HAP-1 (cell line): ENCODE measurements at regions not wholly inside any gene's neighbourhood (a gene's known extent, or its start where the extent isn't known, plus 50 kb on each side); places are given as distances from the start of the nearest gene placed in this dataset.
"Not testable (repeated sequence)": the region's sequence is repeated elsewhere in the genome, so short reads cannot be mapped to it uniquely, and the experiment has no call there.

Experiments used
- DNase-seq, 2 experiments: peaks; one replicate each; pipeline ENCODE4 v3.0.0-alpha.2; 2016 to 2020; ENCODE audit warnings: low spot score in 2 of 2
- H3K27me3 ChIP-seq: fragments of 250-450 bp; sonication (Bioruptor Pico); 2 replicates; pipeline ENCODE4 v1.5.1; 2020; ENCODE audit warnings: low read depth, mild to moderate bottlenecking, moderate library complexity
- H3K36me3 ChIP-seq: fragments of 250-450 bp; sonication (Bioruptor Pico); replicated peaks from 2 replicates; pipeline ENCODE4 v1.5.1; 2020; ENCODE audit warnings: mild to moderate bottlenecking
- H3K4me1 ChIP-seq: fragments of 250-450 bp; sonication (Bioruptor Pico); 2 replicates; pipeline ENCODE4 v1.5.1; 2020; ENCODE audit warnings: mild to moderate bottlenecking
- H3K4me3 ChIP-seq: fragments of 250-450 bp; sonication (Bioruptor Pico); 2 replicates; pipeline ENCODE4 v1.5.1; 2020; ENCODE audit warnings: mild to moderate bottlenecking, moderate library complexity
- H3K9me3 ChIP-seq: fragments of 250-450 bp; sonication (Bioruptor Pico); 2 replicates; pipeline ENCODE4 v1.5.1; 2020; ENCODE audit warnings: mild to moderate bottlenecking, moderate library complexity
- in situ Hi-C: fragments of 300-500 bp; cut with MboI; formaldehyde crosslinking; loops from 3 replicates; pipeline ENCODE4 v1.14.3; 2020; ENCODE audit warnings: low sequenced_read_pairs, inconsistent platforms, mixed read lengths

- H3K4me1 ChIP-seq, in situ Hi-C loops, H3K36me3 ChIP-seq, H3K9me3 ChIP-seq, H3K4me3 ChIP-seq, DNase-seq, H3K27me3 ChIP-seq: not testable (repeated sequence)
Measured at GRCh38 chr3:65252914-65253313, 565.1 kb upstream of the ADAMTS9 start.

DNA sequence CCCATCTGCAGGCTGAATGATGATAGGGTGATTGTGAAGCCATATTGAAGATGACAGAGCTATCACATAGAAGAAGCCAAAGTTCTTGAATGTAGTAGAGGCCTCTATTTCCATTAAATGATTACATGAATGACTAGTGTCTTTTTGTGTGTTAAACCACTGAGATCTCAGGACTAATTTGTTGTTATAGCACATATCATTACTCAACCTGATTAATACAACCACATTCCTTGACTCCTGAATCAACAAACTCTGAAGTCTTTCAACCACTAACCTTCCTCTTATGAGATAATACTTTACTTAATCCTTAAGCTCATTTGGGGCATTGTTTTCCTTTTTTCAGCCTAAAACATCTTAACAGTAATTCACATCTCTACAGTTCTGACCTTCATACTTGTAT lies 564.5 kb upstream of the ADAMTS9 start:
- Histone ChIP-seq H3K4me3 (no peak overlapping the region), H3K9me3 (no peaks in the 10 kb centered on the region), H3K4me1 (no peaks in the 10 kb centered on the region), H3K27me3 (no peaks in the 10 kb centered on the region; the same call in 1 of the 2 replicates), H3K36me3 (no peaks in the 10 kb centered on the region)
- no peak for DNase-seq
- in situ Hi-C loops = no loop called here

DNA sequence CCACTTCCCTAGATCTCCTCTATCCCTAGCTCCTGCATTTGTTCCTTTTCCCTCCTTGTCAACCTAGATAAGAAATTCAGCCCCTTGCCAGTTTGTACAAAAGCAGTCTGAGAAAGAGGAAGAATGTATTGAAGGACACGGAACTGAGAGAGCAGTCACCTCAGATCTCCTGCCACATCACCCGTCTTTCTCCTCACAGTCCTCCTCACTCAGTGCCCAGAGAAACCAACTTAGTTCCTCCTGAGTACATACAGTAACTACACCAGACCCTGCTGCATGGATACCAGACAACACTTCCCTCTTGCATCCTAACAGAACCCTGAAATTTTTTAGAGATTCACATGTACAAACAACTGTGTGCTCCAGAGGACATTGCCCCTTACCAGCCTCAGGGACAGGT lies 563.6 kb upstream of the ADAMTS9 start:
- no peaks in the 10 kb centered on the region for H3K4me1 ChIP-seq
- H3K36me3 ChIP-seq = no peaks in the 10 kb centered on the region
- no peak overlapping the region for H3K4me3 ChIP-seq
- no peak for DNase-seq
- in situ Hi-C loops = no loop called here
- H3K27me3 ChIP-seq = no peaks in the 10 kb centered on the region; the same call in 1 of the 2 replicates
- H3K9me3 ChIP-seq = no peaks in the 10 kb centered on the region

- Histone ChIP-seq H3K4me1 (no peaks in the 10 kb centered on the region), H3K27me3 (no peaks in the 10 kb centered on the region; the same call in 1 of the 2 replicates), H3K9me3 (no peaks in the 10 kb centered on the region), H3K36me3 (no peaks in the 10 kb centered on the region), H3K4me3 (no peak overlapping the region)
- in situ Hi-C loops = loop anchor here (5.0 kb wide), 1 partner anchor 714 kb away; no protein-coding TSS in a partner anchor
- DNase-seq = no peak
Measured at GRCh38 chr3:65246561-65246960, 558.8 kb upstream of the ADAMTS9 start.

DNA sequence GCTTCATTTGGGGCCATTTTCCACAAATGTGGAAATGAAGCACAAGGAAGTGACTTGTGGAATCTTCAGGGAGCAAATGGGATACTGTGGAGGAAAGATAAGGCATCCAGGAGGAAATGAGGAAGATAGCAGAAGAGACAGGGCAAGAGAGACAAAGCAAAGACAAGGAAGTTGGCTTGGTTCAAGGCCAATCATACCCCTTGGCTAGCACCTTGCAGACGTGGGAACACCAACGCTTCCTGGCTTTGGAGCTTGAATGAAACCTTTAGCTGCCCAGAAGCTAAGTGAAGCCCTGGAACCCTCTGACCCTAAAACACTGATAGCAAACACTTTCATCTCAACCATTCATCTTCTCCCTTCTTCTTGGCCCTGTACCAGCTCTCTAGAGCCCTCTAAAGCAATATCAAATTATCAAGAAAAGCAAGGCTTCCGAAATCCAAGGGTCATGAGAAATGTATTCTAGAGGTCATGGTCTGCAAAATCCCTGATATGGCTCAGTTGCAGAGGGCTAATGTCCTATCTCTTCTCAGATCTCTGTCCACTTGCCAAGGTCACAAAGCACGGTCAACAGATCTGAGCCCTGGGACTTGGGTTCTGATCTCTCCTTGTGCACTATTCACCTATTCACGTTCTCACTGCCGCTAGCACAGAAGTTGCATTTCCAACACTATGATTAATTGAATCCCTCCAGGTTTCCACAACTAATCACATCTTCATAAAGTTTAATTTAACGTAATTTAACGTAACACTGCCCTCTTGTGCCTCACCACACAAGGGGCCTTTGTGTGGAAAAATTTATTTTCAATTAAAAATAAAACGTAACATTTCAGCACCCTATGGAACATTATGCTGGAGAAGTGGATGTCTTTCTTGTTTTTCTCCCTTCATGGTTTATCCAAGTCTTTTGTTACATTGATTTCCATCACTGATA lies 557.6 kb upstream of the ADAMTS9 start:
- no peak for DNase-seq
- H3K9me3 ChIP-seq = no peaks in the 10 kb centered on the region
- no peaks in the 10 kb centered on the region for H3K4me1 ChIP-seq
- no peaks in the 10 kb centered on the region; the same call in 1 of the 2 replicates for H3K27me3 ChIP-seq
- in situ Hi-C loops = loop anchor here (5.0 kb wide), 1 partner anchor 713 kb away; no protein-coding TSS in a partner anchor
- H3K4me3 ChIP-seq = no peak overlapping the region
- no peaks in the 10 kb centered on the region for H3K36me3 ChIP-seq

GRCh38 chr3:65240366-65240765 lies 552.6 kb upstream of the ADAMTS9 start:
- no peaks in the 10 kb centered on the region for H3K36me3 ChIP-seq
- no peak overlapping the region for H3K4me3 ChIP-seq
- no peaks in the 10 kb centered on the region for H3K9me3 ChIP-seq
- in situ Hi-C loops = no loop called here
- no peak for DNase-seq
- H3K27me3 ChIP-seq = no peaks in the 10 kb centered on the region
- no peaks in the 10 kb centered on the region for H3K4me1 ChIP-seq

GRCh38 chr3:65238652-65239051 lies 550.9 kb upstream of the ADAMTS9 start:
- Histone ChIP-seq H3K4me3 (no peak overlapping the region), H3K4me1 (no peaks in the 10 kb centered on the region), H3K27me3 (no peaks in the 10 kb centered on the region), H3K9me3 (no peaks in the 10 kb centered on the region), H3K36me3 (no peaks in the 10 kb centered on the region)
- DNase-seq = no peak
- in situ Hi-C loops = no loop called here

- Histone ChIP-seq H3K4me1 (no peaks in the 10 kb centered on the region), H3K4me3 (no peak overlapping the region), H3K27me3 (no peaks in the 10 kb centered on the region), H3K9me3 (no peaks in the 10 kb centered on the region), H3K36me3 (no peaks in the 10 kb centered on the region)
- DNase-seq = no peak
- in situ Hi-C loops = no loop called here
Measured at GRCh38 chr3:65234499-65234898, 546.7 kb upstream of the ADAMTS9 start.

DNA sequence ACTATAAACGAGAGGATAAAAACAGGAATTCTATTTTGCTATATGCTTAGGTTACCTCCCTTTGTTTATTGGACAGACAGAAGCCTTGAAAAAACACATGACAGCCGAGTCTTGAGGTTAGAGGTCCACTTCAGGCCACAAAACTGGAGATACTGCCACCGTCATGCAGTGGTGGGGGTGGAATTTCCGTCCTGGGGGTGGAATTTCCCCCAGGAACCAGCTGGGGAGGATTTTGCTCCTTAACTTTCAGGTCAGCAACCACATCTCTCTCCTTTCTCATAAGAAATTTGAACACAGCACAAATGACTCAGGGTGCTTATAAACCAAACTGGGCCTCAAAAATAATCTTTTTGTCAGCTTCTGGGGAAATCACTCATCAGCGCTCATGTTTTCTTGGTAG lies 545.8 kb upstream of the ADAMTS9 start:
- H3K4me1 ChIP-seq = no peaks in the 10 kb centered on the region
- no peaks in the 10 kb centered on the region for H3K36me3 ChIP-seq
- H3K4me3 ChIP-seq = no peak overlapping the region
- DNase-seq = no peak
- H3K9me3 ChIP-seq = no peaks in the 10 kb centered on the region
- in situ Hi-C loops = no loop called here
- H3K27me3 ChIP-seq = no peaks in the 10 kb centered on the region

DNA sequence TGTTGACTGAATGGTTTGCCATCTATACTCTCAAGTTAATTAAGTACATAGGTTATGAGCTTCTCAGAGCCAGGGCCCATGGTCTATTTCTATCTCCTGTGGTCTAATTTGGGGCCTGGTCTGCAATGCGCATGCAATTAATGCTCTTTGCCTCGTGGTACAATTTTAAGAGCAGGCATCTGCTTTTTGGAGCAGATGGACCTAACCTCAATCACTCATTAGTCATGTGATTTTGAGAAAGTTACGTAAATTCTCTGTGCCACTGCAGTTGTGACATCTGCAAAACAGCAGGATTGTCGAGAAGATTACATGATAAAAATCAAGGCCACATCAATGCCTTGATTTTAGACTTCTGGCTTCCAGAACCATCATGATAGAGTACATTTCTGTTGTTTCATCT lies 543.7 kb upstream of the ADAMTS9 start:
- in situ Hi-C loops = no loop called here
- no peak for DNase-seq
- H3K9me3 ChIP-seq = no peaks in the 10 kb centered on the region
- H3K27me3 ChIP-seq = no peaks in the 10 kb centered on the region
- H3K4me3 ChIP-seq = no peak overlapping the region
- no peaks in the 10 kb centered on the region for H3K36me3 ChIP-seq
- H3K4me1 ChIP-seq = no peaks in the 10 kb centered on the region

DNA sequence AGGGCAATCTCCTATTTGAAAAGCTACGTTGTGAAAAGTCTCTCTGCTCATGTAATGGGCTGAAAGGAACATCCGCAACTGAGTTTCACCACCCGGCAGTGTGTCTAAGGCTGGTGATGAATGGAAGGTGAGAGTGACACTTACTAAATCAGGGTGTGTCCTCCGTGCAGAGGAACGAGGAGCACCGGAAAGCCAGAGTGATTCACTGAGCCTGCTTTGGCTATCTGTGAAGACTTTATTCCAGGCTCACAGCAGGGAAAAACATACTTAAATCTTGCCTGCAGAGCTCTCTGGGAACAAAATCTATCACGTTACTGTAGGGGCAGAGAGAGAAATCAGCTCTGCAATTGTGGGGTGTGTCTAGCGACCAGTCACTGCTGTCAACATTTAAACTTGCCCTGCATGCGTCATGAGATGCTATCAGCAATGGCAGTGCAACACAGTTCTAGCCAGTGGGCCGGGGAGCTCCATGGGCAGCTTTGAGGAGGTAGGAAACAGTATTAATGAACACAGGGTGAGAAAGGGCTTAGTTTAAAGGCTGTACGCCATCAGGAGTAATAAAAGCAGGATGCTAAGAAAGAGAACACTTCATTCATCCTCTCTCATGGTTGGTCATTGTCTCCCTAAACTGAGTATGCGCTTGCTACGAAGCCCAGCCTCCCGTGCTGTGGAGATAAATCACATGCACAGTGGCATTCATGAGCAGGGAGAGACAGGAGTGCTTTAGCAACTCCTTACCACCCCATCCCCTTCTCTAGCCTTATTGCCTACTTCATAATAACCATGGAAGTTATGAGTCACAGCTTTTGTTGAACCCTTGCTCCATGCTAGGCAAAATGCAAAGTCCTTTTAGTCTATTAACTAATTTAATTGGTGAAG lies 542.7 kb upstream of the ADAMTS9 start:
- H3K36me3 ChIP-seq = no peaks in the 10 kb centered on the region
- no peaks in the 10 kb centered on the region for H3K9me3 ChIP-seq
- no peak overlapping the region for H3K4me3 ChIP-seq
- in situ Hi-C loops = no loop called here
- no peak for DNase-seq
- no peaks in the 10 kb centered on the region for H3K27me3 ChIP-seq
- H3K4me1 ChIP-seq = no peaks in the 10 kb centered on the region

GRCh38 chr3:65226287-65226686 lies 538.5 kb upstream of the ADAMTS9 start:
- in situ Hi-C loops = no loop called here
- no peak for DNase-seq
- Histone ChIP-seq H3K27me3 (no peaks in the 10 kb centered on the region), H3K9me3 (no peaks in the 10 kb centered on the region), H3K4me3 (no peak overlapping the region), H3K4me1 (no peaks in the 10 kb centered on the region), H3K36me3 (no peaks in the 10 kb centered on the region)

- Histone ChIP-seq H3K9me3 (no peaks in the 10 kb centered on the region), H3K36me3 (no peaks in the 10 kb centered on the region), H3K4me1 (no peaks in the 10 kb centered on the region), H3K27me3 (no peaks in the 10 kb centered on the region), H3K4me3 (no peak overlapping the region)
- in situ Hi-C loops = no loop called here
- no peak for DNase-seq
Measured at GRCh38 chr3:65210026-65210814, 522.4 kb upstream of the ADAMTS9 start.
